ENCODE measurements at regions not wholly inside any gene's neighbourhood (a gene's known extent, or its start where the extent isn't known, plus 50 kb on each side); places are given as distances from the start of the nearest gene placed in this dataset.

- TF ChIP-seq, protein P1, sequence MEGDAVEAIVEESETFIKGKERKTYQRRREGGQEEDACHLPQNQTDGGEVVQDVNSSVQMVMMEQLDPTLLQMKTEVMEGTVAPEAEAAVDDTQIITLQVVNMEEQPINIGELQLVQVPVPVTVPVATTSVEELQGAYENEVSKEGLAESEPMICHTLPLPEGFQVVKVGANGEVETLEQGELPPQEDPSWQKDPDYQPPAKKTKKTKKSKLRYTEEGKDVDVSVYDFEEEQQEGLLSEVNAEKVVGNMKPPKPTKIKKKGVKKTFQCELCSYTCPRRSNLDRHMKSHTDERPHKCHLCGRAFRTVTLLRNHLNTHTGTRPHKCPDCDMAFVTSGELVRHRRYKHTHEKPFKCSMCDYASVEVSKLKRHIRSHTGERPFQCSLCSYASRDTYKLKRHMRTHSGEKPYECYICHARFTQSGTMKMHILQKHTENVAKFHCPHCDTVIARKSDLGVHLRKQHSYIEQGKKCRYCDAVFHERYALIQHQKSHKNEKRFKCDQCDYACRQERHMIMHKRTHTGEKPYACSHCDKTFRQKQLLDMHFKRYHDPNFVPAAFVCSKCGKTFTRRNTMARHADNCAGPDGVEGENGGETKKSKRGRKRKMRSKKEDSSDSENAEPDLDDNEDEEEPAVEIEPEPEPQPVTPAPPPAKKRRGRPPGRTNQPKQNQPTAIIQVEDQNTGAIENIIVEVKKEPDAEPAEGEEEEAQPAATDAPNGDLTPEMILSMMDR (IDR thresholded peaks at IDR 0.05) = no peak
- TF ChIP-seq POLR2A (IDR thresholded peaks at IDR 0.05) = no peak
- no peak for TF ChIP-seq POLR2AphosphoS5 (IDR thresholded peaks at IDR 0.05)
- TF ChIP-seq EP300 (IDR thresholded peaks at IDR 0.05) = no peak
Observed at GRCh38 chr5:15267966-15268365, 232.0 kb upstream of the FBXL7 start.

Measured in upper lobe of left lung (tissue), 4 donors.